GM12878 (cell line): ENCODE measurements at regions not wholly inside any gene's neighbourhood (a gene's known extent, or its start where the extent isn't known, plus 50 kb on each side); places are given as distances from the start of the nearest gene placed in this dataset.

Experiments used
- ATF2 ChIP-seq: IDR thresholded peaks from 2 replicates; pipeline ENCODE4 v1.6.1; 2012; ENCODE audit warnings: low read length, inconsistent platforms
- BHLHE40 ChIP-seq, 2 experiments: fragments of 450-650 bp in 1 of 2; IDR thresholded peaks; 2 replicates each; pipeline ENCODE4 v1.6.1; 2011 to 2017; ENCODE audit warnings: low read depth in 2 of 2, borderline replicate concordance in 1 of 2, improper control_type of control experiment in 1 of 2, low read length in 1 of 2, mild to moderate bottlenecking in 1 of 2
- CBX5 ChIP-seq: sonication (generic); IDR thresholded peaks from 2 replicates; pipeline ENCODE4 v1.6.1; 2016; ENCODE audit warnings: low read depth, moderate library complexity, mild to moderate bottlenecking, inconsistent platforms
- CTCF ChIP-seq, 3 experiments: IDR thresholded peaks in 2 of 3; conservative IDR thresholded peaks in 1 of 3; 2 replicates each; pipeline ENCODE4 v1.5.1; 2011; ENCODE audit warnings: low read depth in 3 of 3, low read length in 3 of 3, mild to moderate bottlenecking in 3 of 3, control low read depth in 2 of 3, moderate library complexity in 2 of 3, inconsistent platforms in 1 of 3, mixed read lengths in 1 of 3; ENCODE audit not compliant: control insufficient read depth in 2 of 3, insufficient read depth in 1 of 3; ENCODE audit errors: extremely low read depth in 1 of 3
- FOS ChIP-seq: IDR thresholded peaks from 3 replicates; pipeline ENCODE4 v1.6.1; 2011; ENCODE audit warnings: borderline replicate concordance; ENCODE audit not compliant: insufficient read length; ENCODE audit errors: extremely low read depth
- MYB ChIP-seq: fragments of 150-350 bp; IDR thresholded peaks from 2 replicates; pipeline ENCODE4 v1.6.1; 2014; ENCODE audit warnings: mild to moderate bottlenecking, low read depth, low read length, borderline replicate concordance
- NBN ChIP-seq: fragments of 450-650 bp; IDR thresholded peaks from 2 replicates; pipeline ENCODE4 v1.6.1; 2016
- PAX8 ChIP-seq: fragments of 450-650 bp; IDR thresholded peaks from 2 replicates; pipeline ENCODE4 v1.6.1; 2017; ENCODE audit warnings: mild to moderate bottlenecking, moderate library complexity
- POLR2AphosphoS5 ChIP-seq: IDR thresholded peaks from 2 replicates; pipeline ENCODE4 v1.6.1; 2011; ENCODE audit warnings: mild to moderate bottlenecking, low read length, inconsistent platforms
- REST ChIP-seq: IDR thresholded peaks from 2 replicates; pipeline ENCODE4 v1.6.1; 2012; ENCODE audit warnings: mild to moderate bottlenecking, low read depth, low read length
- SIN3A ChIP-seq: IDR thresholded peaks from 2 replicates; pipeline ENCODE4 v1.6.1; 2012; ENCODE audit warnings: low read depth, low read length, improper control_type of control experiment
- SMC3 ChIP-seq: IDR thresholded peaks from 2 replicates; pipeline ENCODE4 v1.6.1; 2011; ENCODE audit warnings: low read length, improper control_type of control experiment, borderline replicate concordance
- YY1 ChIP-seq: IDR thresholded peaks from 2 replicates; pipeline ENCODE4 v1.6.1; 2011; ENCODE audit warnings: low read depth, mild to moderate bottlenecking, low read length
- ZNF274 ChIP-seq: IDR thresholded peaks from one replicate; pipeline ENCODE4 v1.8.0; 2011; ENCODE audit not compliant: insufficient read length, insufficient read depth

- no peak for TF ChIP-seq REST
- TF ChIP-seq PAX8: no peak
- no peak for TF ChIP-seq POLR2AphosphoS5
- no peak for TF ChIP-seq MYB
- no peak for TF ChIP-seq YY1
- no peak for TF ChIP-seq FOS
- TF ChIP-seq SMC3: no peak
- TF ChIP-seq NBN: no peak
- TF ChIP-seq CBX5: no peak
- TF ChIP-seq SIN3A: no peak
- no peak for TF ChIP-seq BHLHE40 (IDR thresholded peaks at IDR 0.05; ENCODE audit: borderline replicate concordance in 1 of 2, low read depth in 2 of 2, low read length in 1 of 2)
- TF ChIP-seq ZNF274: no peak
- TF ChIP-seq ATF2: no peak
- TF ChIP-seq CTCF (IDR thresholded peaks at IDR 0.05 in 2 of 3, conservative IDR thresholded peaks at IDR 0.05 in 1 of 3; ENCODE audit: control insufficient read depth in 2 of 3, extremely low read depth in 1 of 3, insufficient read depth in 1 of 3, low read depth in 3 of 3, low read length in 3 of 3): no peak
Measured at GRCh38 chr3:43231276-43232000, 54.9 kb upstream of the SNRK start.
